CD4-positive, alpha-beta T cell treated with Interleukin-6 for 4 hours (primary cell): ENCODE measurements at regions not wholly inside any gene's neighbourhood (a gene's known extent, or its start where the extent isn't known, plus 50 kb on each side); places are given as distances from the start of the nearest gene placed in this dataset.
"Not testable (repeated sequence)": the region's sequence is repeated elsewhere in the genome, so short reads cannot be mapped to it uniquely, and the experiment has no call there.

Experiments used
- DNase-seq: peaks from one replicate; pipeline ENCODE4 v3.0.0-alpha.2; 2020; ENCODE audit warnings: mixed read lengths

DNA sequence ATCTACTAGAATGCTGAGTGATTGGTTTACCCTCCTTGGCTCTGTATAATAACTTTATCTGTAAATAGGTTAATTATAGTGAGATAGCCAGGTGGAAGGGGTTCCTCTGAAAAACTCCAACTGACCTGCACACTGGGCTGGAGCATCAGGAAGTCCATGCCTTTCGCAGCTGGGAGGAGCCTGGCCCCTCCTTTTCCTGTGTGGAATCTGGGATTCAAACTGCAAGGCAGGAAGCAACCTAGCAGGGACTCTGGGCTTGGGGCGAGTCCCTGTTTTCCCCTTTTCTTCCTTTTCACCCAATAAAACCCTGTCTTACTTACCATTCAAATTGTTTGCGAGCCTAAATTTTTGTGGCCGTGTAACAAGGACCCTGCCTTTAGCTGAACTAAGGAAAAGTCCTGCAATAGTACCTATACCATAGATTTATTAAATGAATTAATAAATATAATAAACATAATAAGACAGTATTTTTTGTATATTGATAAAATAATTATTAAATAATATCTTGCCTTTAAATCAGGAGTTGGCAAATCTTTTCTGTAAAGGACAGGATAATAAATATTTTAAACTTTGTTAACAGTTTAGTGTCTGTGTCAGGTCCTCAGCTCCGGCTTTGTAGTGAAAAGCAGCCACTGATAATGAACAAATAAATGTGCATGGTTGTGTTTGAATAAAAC, 406.2 kb upstream of the MMS22L start:
- DNase-seq = no peak

- no peak for DNase-seq
These were observed 414.4 kb upstream of the MMS22L start for GRCh38 chr6:97697456-97697855.

- DNase-seq = no peak
These were observed 418.8 kb upstream of the MMS22L start for GRCh38 chr6:97701801-97702200.

DNA sequence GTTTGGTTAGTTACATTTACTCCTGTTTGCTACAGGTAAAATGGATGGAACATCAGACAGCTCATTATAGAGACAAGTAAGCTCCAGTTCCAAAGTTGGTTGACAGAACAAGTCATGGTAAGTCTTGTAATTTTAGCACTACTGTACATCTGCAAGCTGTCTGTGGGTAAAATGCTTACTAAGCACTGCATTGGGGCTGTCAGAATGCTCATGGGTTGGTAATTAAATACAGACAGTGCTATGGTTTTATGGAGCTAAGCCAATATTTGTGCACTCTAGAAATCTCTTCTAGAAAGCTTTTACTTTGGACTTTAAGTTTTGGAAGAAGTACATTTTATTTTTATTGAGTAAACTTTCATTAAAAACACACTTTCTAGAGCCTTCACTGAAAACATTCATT, 419.2 kb upstream of the MMS22L start:
- no peak for DNase-seq

DNA sequence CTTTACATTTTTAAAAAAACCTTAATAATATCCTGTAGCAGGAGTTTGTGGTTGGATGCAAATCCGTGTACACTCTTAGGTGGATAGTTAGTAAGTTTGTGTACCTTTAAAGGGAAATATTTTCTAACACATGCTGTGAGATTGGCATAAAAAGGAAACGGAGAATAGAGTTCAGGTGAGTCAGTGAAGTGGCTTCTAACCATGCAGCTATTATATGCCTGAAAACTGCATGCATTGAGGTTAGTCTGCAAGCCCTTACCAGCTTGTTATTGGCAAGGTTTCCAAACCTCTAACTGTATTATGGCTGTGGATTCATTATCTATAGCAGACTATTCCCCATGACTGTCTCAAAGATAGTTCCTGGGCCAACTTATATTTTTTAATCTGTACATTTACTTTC, 420.6 kb upstream of the MMS22L start:
- DNase-seq = no peak

GRCh38 chr6:97705568-97705967, 422.6 kb upstream of the MMS22L start:
- no peak for DNase-seq

DNA sequence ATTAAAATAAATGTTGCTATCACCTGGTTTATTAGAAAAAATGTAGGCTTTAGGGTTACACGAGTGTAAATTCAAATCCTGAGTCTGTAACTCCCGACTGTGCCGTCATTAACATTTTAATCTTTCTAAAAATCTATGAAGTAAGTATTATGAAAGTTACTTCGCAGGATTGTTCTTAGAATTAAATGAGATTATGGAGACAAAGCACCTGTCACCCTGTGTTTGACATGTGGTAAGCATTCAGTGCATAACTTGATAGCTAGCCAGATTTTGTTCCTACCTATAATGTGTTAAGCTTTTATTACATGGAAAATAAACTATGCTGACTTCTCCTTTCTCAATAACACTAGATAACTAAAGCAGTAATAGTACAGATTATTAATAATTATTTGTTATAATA, 429.7 kb upstream of the MMS22L start:
- DNase-seq = no peak

GRCh38 chr6:97714772-97715171, 431.8 kb upstream of the MMS22L start:
- DNase-seq = no peak

GRCh38 chr6:97717086-97717485, 434.1 kb upstream of the MMS22L start:
- DNase-seq = no peak

GRCh38 chr6:97726378-97726777, 443.4 kb upstream of the MMS22L start:
- DNase-seq = no peak

- DNase-seq = no peak
These were observed 449.0 kb upstream of the MMS22L start for GRCh38 chr6:97732045-97732444.

GRCh38 chr6:97757575-97757974, 474.6 kb upstream of the MMS22L start:
- DNase-seq = no peak

DNA sequence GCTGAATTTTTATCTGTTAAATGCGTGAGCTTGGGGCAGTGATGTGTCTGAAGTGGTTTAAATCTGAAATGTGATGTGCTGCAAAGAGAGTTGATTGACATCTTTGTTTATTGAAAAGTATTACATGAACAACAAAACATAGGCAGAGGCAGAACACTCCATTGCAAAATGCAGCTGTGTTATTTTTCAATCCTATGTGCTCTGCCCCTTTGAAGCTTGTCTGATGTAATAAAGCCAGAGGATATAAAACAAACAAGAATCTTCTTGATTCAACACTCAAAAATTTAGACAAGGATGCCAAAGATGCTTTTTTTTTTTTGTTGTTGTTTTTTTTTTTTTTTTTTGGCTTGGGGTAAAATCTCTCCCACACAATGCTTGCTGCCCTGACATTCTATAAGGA, 482.4 kb upstream of the MMS22L start:
- no peak for DNase-seq

GRCh38 chr6:97771372-97771771, 488.4 kb upstream of the MMS22L start:
- no peak for DNase-seq

- no peak for DNase-seq
These were observed 492.0 kb upstream of the MMS22L start for GRCh38 chr6:97775012-97775411.

- DNase-seq = no peak
These were observed 495.4 kb upstream of the MMS22L start for GRCh38 chr6:97778290-97779038.

GRCh38 chr6:97779039-97779766, 496.2 kb upstream of the MMS22L start:
- DNase-seq = not testable (repeated sequence)

- DNase-seq = no peak
These were observed 508.0 kb upstream of the MMS22L start for GRCh38 chr6:97790926-97791590.

- no peak for DNase-seq
These were observed 522.6 kb upstream of the MMS22L start for GRCh38 chr6:97805596-97805995.

DNA sequence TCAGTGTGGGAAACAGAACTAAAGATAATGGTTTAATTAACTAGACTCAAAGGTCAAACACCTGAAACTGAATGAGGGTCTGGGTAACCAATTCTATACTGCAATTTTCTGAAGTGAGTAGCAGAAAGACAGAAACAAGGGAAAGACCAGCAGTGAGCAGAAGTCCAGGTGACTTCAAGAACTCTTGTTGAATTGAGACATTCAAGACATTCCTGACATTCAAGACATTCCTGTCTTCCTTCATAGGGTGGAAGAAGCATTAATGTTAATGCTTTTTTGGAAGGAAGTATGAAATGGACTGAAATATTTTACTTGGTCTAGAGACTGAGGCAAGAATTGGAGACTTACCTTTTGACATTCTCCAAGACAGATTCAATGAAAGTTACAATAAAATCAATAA, 529.9 kb upstream of the MMS22L start:
- no peak for DNase-seq

GRCh38 chr6:97813889-97814567, 531.0 kb upstream of the MMS22L start:
- no peak for DNase-seq

GRCh38 chr6:97815301-97815812, 532.3 kb upstream of the MMS22L start:
- no peak for DNase-seq

DNA sequence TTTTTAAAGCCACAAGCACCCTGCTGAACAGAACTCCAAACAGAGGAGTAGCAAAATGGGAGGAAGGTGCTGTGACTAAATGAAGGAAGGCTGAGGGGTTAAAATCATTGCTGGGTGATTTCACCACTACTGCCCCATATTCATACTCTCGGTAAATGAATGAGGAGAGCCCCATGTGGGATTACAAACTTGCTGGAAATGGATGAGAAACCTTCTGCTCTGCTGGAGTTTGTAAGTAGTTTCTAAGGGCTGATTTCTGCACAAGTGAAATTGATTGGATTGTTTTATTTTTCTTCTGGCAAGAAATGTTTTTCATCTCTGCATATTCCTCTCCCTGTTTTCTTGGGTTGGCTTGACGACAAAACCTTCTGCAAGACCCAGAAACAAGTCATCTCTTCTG, 533.5 kb upstream of the MMS22L start:
- DNase-seq = no peak
